SH-SY5Y (cell line): ENCODE measurements at regions not wholly inside any gene's neighbourhood (a gene's known extent, or its start where the extent isn't known, plus 50 kb on each side); places are given as distances from the start of the nearest gene placed in this dataset.

Source experiments
- GATA2 ChIP-seq: IDR thresholded peaks from 2 replicates; pipeline ENCODE4 v1.6.1; 2011; ENCODE audit warnings: mild to moderate bottlenecking, low read depth, low read length
- GATA3 ChIP-seq: IDR thresholded peaks from 2 replicates; pipeline ENCODE4 v1.6.1; 2011; ENCODE audit warnings: low read depth, mild to moderate bottlenecking, low read length, moderate library complexity

DNA sequence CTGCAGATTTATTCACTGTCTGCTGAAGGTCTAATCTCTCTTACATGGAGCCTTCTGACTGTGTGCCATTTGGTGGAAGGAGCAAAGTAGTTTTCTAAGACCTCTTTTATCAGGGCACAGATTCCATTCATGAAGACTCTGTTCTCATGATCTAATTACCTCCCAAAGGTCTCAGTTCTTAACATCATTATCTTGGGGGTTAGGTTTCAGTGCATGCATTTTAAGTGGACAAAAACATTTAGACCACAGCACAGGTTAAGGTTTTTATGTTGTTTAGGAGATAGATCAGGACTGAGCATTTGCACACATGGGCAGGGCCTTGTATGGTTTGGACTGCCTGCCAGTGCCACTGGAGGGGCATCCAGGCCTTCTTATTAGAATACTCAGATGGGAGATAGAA, 746.1 kb downstream of the C12orf50 start:
- TF ChIP-seq GATA3 (no peak), GATA2 (no peak)
